H1 (cell line): ENCODE measurements at regions not wholly inside any gene's neighbourhood (a gene's known extent, or its start where the extent isn't known, plus 50 kb on each side); places are given as distances from the start of the nearest gene placed in this dataset.

Experiments used
- CTCF ChIA-PET: fragments of 300-600 bp; sonication (Branson Sonifier 250); formaldehyde crosslinking; loops from one replicate; lab custom pipeline; 2021; ENCODE audit not compliant: partially characterized antibody; lab: Charles Lee
- POLR2A ChIA-PET: fragments of 300-600 bp; sonication (Branson Sonifier 250); formaldehyde crosslinking; loops from one replicate; lab custom pipeline; 2021; ENCODE audit warnings: inconsistent platforms; ENCODE audit not compliant: partially characterized antibody; lab: Charles Lee
- DNase-seq, 2 experiments: peaks; one replicate each; pipeline versions ENCODE4 v3.0.0 to v3.0.0-alpha.2; 2010 to 2022; ENCODE audit warnings: low spot score in 2 of 2, low read depth in 1 of 2, mixed read lengths in 1 of 2
- FAIRE-seq: peaks from 2 replicates; lab custom pipeline; 2011; peaks lifted over from hg19 to GRCh38; lab: Jason Lieb, UNC
- H2AFZ ChIP-seq: 2 replicates; pipeline ENCODE4 v1.8.1; 2012; ENCODE audit warnings: low read length, inconsistent platforms
- H2AK5ac ChIP-seq: 2 replicates; pipeline ENCODE4 v1.6.1; 2013; ENCODE audit warnings: low read depth, low read length
- H2BK120ac ChIP-seq: replicated peaks from 2 replicates; pipeline ENCODE3; 2013; ENCODE audit warnings: low read depth, low read length, inconsistent platforms
- H2BK12ac ChIP-seq: 2 replicates; pipeline ENCODE4 v1.6.1; 2013; ENCODE audit warnings: low read depth, low read length
- H2BK15ac ChIP-seq: 2 replicates; pipeline ENCODE4 v1.6.1; 2013; ENCODE audit warnings: low read length
- H2BK20ac ChIP-seq: 2 replicates; pipeline ENCODE4 v1.6.1; 2013; ENCODE audit warnings: low read length
- H2BK5ac ChIP-seq: 2 replicates; pipeline ENCODE4 v1.6.1; 2013; ENCODE audit warnings: low read depth, low read length
- H3K14ac ChIP-seq: 2 replicates; pipeline ENCODE4 v1.6.1; 2013; ENCODE audit warnings: inconsistent platforms; ENCODE audit not compliant: insufficient read length
- H3K18ac ChIP-seq: 2 replicates; pipeline ENCODE4 v1.6.1; 2013; ENCODE audit warnings: low read length; ENCODE audit errors: extremely low read depth
- H3K23ac ChIP-seq: 2 replicates; pipeline ENCODE4 v1.6.1; 2013; ENCODE audit warnings: inconsistent platforms; ENCODE audit not compliant: insufficient read length
- H3K23me2 ChIP-seq: 2 replicates; pipeline ENCODE4 v1.6.1; 2013; ENCODE audit warnings: low read depth, low read length
- H3K27ac ChIP-seq: 2 replicates; pipeline ENCODE4 v1.6.1; 2011; ENCODE audit warnings: low read depth, low read length, inconsistent platforms
- H3K27me3 ChIP-seq, 4 experiments: replicated peaks in 1 of 4; 1 replicate in 1 of 4; 2 replicates in 3 of 4; pipeline versions ENCODE4 v1.6.1 to v1.8.1; 2011 to 2013; ENCODE audit warnings: low read length in 3 of 4, mild to moderate bottlenecking in 3 of 4, inconsistent platforms in 2 of 4, mixed read lengths in 2 of 4, moderate library complexity in 1 of 4; ENCODE audit not compliant: control insufficient read depth in 3 of 4, insufficient read depth in 3 of 4; ENCODE audit errors: extremely low read depth in 1 of 4
- H3K36me3 ChIP-seq, 4 experiments: 2 replicates each; pipeline versions ENCODE4 v1.6.1 to v1.8.1; 2011 to 2013; ENCODE audit warnings: mild to moderate bottlenecking in 4 of 4, low read length in 3 of 4, moderate library complexity in 2 of 4, control low read depth in 1 of 4, inconsistent platforms in 1 of 4; ENCODE audit not compliant: insufficient read depth in 4 of 4, control insufficient read depth in 2 of 4
- H3K4ac ChIP-seq: replicated peaks from 2 replicates; pipeline ENCODE3; 2013; ENCODE audit warnings: low read length, low read depth, mixed read lengths, inconsistent platforms; ENCODE audit not compliant: insufficient read length
- H3K4me1 ChIP-seq, 4 experiments: replicated peaks in 1 of 4; 1 replicate in 1 of 4; 2 replicates in 3 of 4; pipeline versions ENCODE4 v1.6.1 to v1.8.1; 2011 to 2013; ENCODE audit warnings: low read length in 3 of 4, inconsistent platforms in 2 of 4, mixed read lengths in 1 of 4; ENCODE audit not compliant: insufficient read depth in 4 of 4, control insufficient read depth in 3 of 4
- H3K4me2 ChIP-seq, 2 experiments: 2 replicates each; pipeline versions ENCODE4 v1.6.1 to v1.8.1; 2011 to 2013; ENCODE audit warnings: low read depth in 2 of 2, low read length in 2 of 2, control low read depth in 1 of 2, inconsistent platforms in 1 of 2, mild to moderate bottlenecking in 1 of 2; ENCODE audit not compliant: insufficient read depth in 1 of 2
- H3K4me3 ChIP-seq, 4 experiments: fragments of 200-600, 300-600 bp in 1 of 4; sonication (generic), shearing (Covaris generic), sonication (Bioruptor Twin) in 1 of 4; 2 replicates each; pipeline versions ENCODE4 v1.5.1 to v1.8.1; 2011 to 2016; ENCODE audit warnings: low read length in 4 of 4, low read depth in 3 of 4, control low read depth in 2 of 4, inconsistent platforms in 2 of 4, mild to moderate bottlenecking in 2 of 4, mixed read lengths in 1 of 4, moderate library complexity in 1 of 4; ENCODE audit not compliant: insufficient read depth in 2 of 4; ENCODE audit errors: extremely low read depth in 1 of 4
- H3K56ac ChIP-seq: replicated peaks from 2 replicates; pipeline ENCODE3; 2013; ENCODE audit warnings: low read depth, mild to moderate bottlenecking, mixed read lengths, low read length, inconsistent platforms; ENCODE audit not compliant: insufficient read length
- H3K79me1 ChIP-seq: 2 replicates; pipeline ENCODE4 v1.6.1; 2013; ENCODE audit warnings: low read depth, low read length, control low read depth
- H3K79me2 ChIP-seq, 2 experiments: 2 replicates each; pipeline versions ENCODE4 v1.6.1 to v1.8.1; 2012 to 2013; ENCODE audit warnings: low read length in 2 of 2, mild to moderate bottlenecking in 2 of 2, inconsistent platforms in 1 of 2; ENCODE audit not compliant: insufficient read depth in 2 of 2, control insufficient read depth in 1 of 2
- H3K9ac ChIP-seq, 4 experiments: replicated peaks in 1 of 4; 1 replicate in 1 of 4; 2 replicates in 3 of 4; pipeline versions ENCODE4 v1.6.1 to v1.8.1; 2011 to 2013; ENCODE audit warnings: low read depth in 3 of 4, low read length in 3 of 4, control low read depth in 2 of 4, mild to moderate bottlenecking in 2 of 4, moderate library complexity in 2 of 4, inconsistent platforms in 1 of 4; ENCODE audit errors: extremely low read depth in 1 of 4
- H3K9me3 ChIP-seq, 2 experiments: 2 replicates each; pipeline versions ENCODE4 v1.6.1 to v1.8.1; 2012 to 2013; ENCODE audit warnings: mild to moderate bottlenecking in 2 of 2, moderate library complexity in 2 of 2, control low read depth in 1 of 2, inconsistent platforms in 1 of 2, low read depth in 1 of 2, low read length in 1 of 2, mixed read lengths in 1 of 2; ENCODE audit not compliant: insufficient read depth in 2 of 2
- H4K20me1 ChIP-seq, 2 experiments: replicated peaks in 1 of 2; 2 replicates each; pipeline versions ENCODE3 to v1.8.1; 2011 to 2013; ENCODE audit warnings: inconsistent platforms in 2 of 2, low read length in 2 of 2, mild to moderate bottlenecking in 1 of 2; ENCODE audit not compliant: insufficient read depth in 2 of 2, control insufficient read depth in 1 of 2
- H4K5ac ChIP-seq: 2 replicates; pipeline ENCODE4 v1.6.1; 2013; ENCODE audit warnings: low read length, low read depth, mixed read lengths, inconsistent platforms; ENCODE audit not compliant: insufficient read length
- H4K8ac ChIP-seq: 2 replicates; pipeline ENCODE4 v1.8.0; 2013; ENCODE audit warnings: mild to moderate bottlenecking, moderate library complexity, low read length, inconsistent platforms; ENCODE audit not compliant: insufficient read depth; ENCODE audit errors: extremely low read depth
- H4K91ac ChIP-seq: replicated peaks from 2 replicates; pipeline ENCODE3; 2013; ENCODE audit warnings: low read length, mixed read lengths, inconsistent platforms; ENCODE audit not compliant: insufficient read length
- BACH1 ChIP-seq: IDR thresholded peaks from 2 replicates; pipeline ENCODE4 v1.6.1; 2012; ENCODE audit warnings: low read length, improper control_type of control experiment
- EP300 ChIP-seq, 2 experiments: IDR thresholded peaks; 1 replicate in 1 of 2; 2 replicates in 1 of 2; pipeline ENCODE4 v1.6.1; 2011 to 2012; ENCODE audit warnings: low read depth in 2 of 2, low read length in 2 of 2, mild to moderate bottlenecking in 2 of 2, borderline replicate concordance in 1 of 2, inconsistent platforms in 1 of 2, moderate library complexity in 1 of 2
- HDAC2 ChIP-seq, 2 experiments: fragments of 300-600 bp in 1 of 2; sonication (generic) in 1 of 2; IDR thresholded peaks; 2 replicates each; pipeline ENCODE4 v1.6.1; 2011 to 2012; ENCODE audit warnings: low read depth in 2 of 2, low read length in 2 of 2, mild to moderate bottlenecking in 2 of 2, moderate library complexity in 2 of 2, borderline replicate concordance in 1 of 2, inconsistent platforms in 1 of 2
- JUND ChIP-seq: IDR thresholded peaks from 2 replicates; pipeline ENCODE4 v1.6.1; 2011; ENCODE audit warnings: mild to moderate bottlenecking, improper control_type of control experiment, low read length
- RBBP5 ChIP-seq: IDR thresholded peaks from 2 replicates; pipeline ENCODE4 v1.7.1; 2012; ENCODE audit warnings: low read depth, mild to moderate bottlenecking, inconsistent platforms, low read length, moderate library complexity, borderline replicate concordance
- SIX5 ChIP-seq: IDR thresholded peaks from 2 replicates; pipeline ENCODE4 v1.6.1; 2011; ENCODE audit warnings: mild to moderate bottlenecking, low read depth, low read length
- SP1 ChIP-seq: IDR thresholded peaks from 2 replicates; pipeline ENCODE4 v1.6.1; 2011; ENCODE audit warnings: low read depth, low read length
- SP4 ChIP-seq: IDR thresholded peaks from 2 replicates; pipeline ENCODE4 v1.6.1; 2012; ENCODE audit warnings: low read length, inconsistent platforms
- YY1 ChIP-seq: IDR thresholded peaks from 2 replicates; pipeline ENCODE4 v1.6.1; 2011; ENCODE audit warnings: low read depth, mild to moderate bottlenecking, low read length
- WGBS, 2 experiments: shearing (Covaris generic) in 1 of 2; methylation state at CpG; one replicate each; pipeline versions ENCODE4 v1.1.6 to v1.1.7; 2013 to 2015; ENCODE audit warnings: low lambda C conversion rate in 2 of 2, mixed read lengths in 2 of 2, inconsistent platforms in 1 of 2, low coverage in 1 of 2, missing lambda C conversion rate in 1 of 2; ENCODE audit not compliant: insufficient replicate concordance in 2 of 2, insufficient coverage in 1 of 2, insufficient read length in 1 of 2; ENCODE audit errors: extremely low coverage in 1 of 2, missing lambda C conversion rate in 1 of 2; 5-methylcytosine and 5-hydroxymethylcytosine counted together
- TF ChIP-seq, protein P1 (sequence below): IDR thresholded peaks from 2 replicates; pipeline ENCODE4 v1.6.1; 2011; ENCODE audit warnings: low read length, improper control_type of control experiment

GRCh38 chr2:145020694-145021093 lies 500.8 kb upstream of the ZEB2 start:
- H2BK120ac ChIP-seq, result no peak overlapping the region
- no peaks in the 10 kb centered on the region for H3K27me3 ChIP-seq
- H3K9ac ChIP-seq, result no peak overlapping the region
- no peak overlapping the region for H2AFZ ChIP-seq
- ChIA-PET CTCF (no interaction called here), POLR2A (no interaction called here)
- H3K9me3 ChIP-seq, result no peaks in the 10 kb centered on the region
- H3K23ac ChIP-seq, result no peak overlapping the region
- no peak overlapping the region for H3K56ac ChIP-seq
- TF ChIP-seq HDAC2 (IDR thresholded peaks at IDR 0.05; ENCODE audit: borderline replicate concordance in 1 of 2, low read depth in 2 of 2, low read length in 2 of 2), result no peak
- TF ChIP-seq RBBP5, result no peak
- no peak for TF ChIP-seq SP1
- no peak for TF ChIP-seq SIX5
- TF ChIP-seq YY1, result no peak
- TF ChIP-seq EP300 (IDR thresholded peaks at IDR 0.05; ENCODE audit: borderline replicate concordance in 1 of 2, low read depth in 2 of 2, low read length in 2 of 2), result no peak
- TF ChIP-seq, protein P1, sequence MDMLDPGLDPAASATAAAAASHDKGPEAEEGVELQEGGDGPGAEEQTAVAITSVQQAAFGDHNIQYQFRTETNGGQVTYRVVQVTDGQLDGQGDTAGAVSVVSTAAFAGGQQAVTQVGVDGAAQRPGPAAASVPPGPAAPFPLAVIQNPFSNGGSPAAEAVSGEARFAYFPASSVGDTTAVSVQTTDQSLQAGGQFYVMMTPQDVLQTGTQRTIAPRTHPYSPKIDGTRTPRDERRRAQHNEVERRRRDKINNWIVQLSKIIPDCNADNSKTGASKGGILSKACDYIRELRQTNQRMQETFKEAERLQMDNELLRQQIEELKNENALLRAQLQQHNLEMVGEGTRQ, result no peak
- no peak for TF ChIP-seq BACH1
- no peak for TF ChIP-seq SP4
- TF ChIP-seq JUND, result no peak
- no peak overlapping the region for H2AK5ac ChIP-seq
- no peak overlapping the region for H2BK20ac ChIP-seq
- no peak overlapping the region for H3K18ac ChIP-seq
- no peak for DNase-seq
- no peak overlapping the region for H3K4ac ChIP-seq
- H4K91ac ChIP-seq, result no peak overlapping the region
- no peaks in the 10 kb centered on the region; the same call in 1 of the 2 replicates for H3K23me2 ChIP-seq
- no peaks in the 10 kb centered on the region for H3K79me2 ChIP-seq
- H3K4me2 ChIP-seq, result no peak overlapping the region
- no peak overlapping the region for H2BK5ac ChIP-seq
- no peaks in the 10 kb centered on the region; a peak in 1 of 7 replicates for H3K4me1 ChIP-seq
- H3K36me3 ChIP-seq, result no peaks in the 10 kb centered on the region
- FAIRE-seq, result no peak
- no peaks in the 10 kb centered on the region for H3K79me1 ChIP-seq
- no peak overlapping the region for H4K8ac ChIP-seq
- no peaks in the 10 kb centered on the region for H4K20me1 ChIP-seq
- no peak overlapping the region for H2BK15ac ChIP-seq
- H3K14ac ChIP-seq, result no peak overlapping the region
- WGBS, 2 experiments, result 93% methylated on average over 3 of the region's 3 CpGs; no CpG with 5 or more reads in 1 of the 2 experiments
- no peak overlapping the region for H3K4me3 ChIP-seq
- no peak overlapping the region for H2BK12ac ChIP-seq
- H4K5ac ChIP-seq, result no peak overlapping the region
- no peak overlapping the region for H3K27ac ChIP-seq
